WTC11 (cell line): ENCODE measurements at regions not wholly inside any gene's neighbourhood (a gene's known extent, or its start where the extent isn't known, plus 50 kb on each side); places are given as distances from the start of the nearest gene placed in this dataset.

ENCODE experiments used
- ATAC-seq: fragments of 200-7000 bp; cut with Tn5 transposase; 2 replicates; pipeline ENCODE4 v1.10.0; 2021; ENCODE audit warnings: mild to moderate bottlenecking, moderate library complexity
- CTCF ChIA-PET: fragments of 300-600 bp; sonication (Branson Sonifier 250); formaldehyde crosslinking; loops from one replicate; lab custom pipeline; 2021; ENCODE audit warnings: antibody characterized with exemption; lab: Charles Lee
- POLR2A ChIA-PET: fragments of 350-600 bp; sonication (Branson Sonifier 250); formaldehyde crosslinking; loops from one replicate; lab custom pipeline; 2021; ENCODE audit warnings: antibody characterized with exemption; lab: Charles Lee
- DNase-seq: peaks from one replicate; pipeline ENCODE4 v3.0.0; 2021; ENCODE audit warnings: low spot score
- H3K27ac Mint-ChIP-seq: 2 replicates; pipeline ENCODE4 v1.8.0; 2021; ENCODE audit warnings: mixed read lengths
- H3K27me3 Mint-ChIP-seq: 2 replicates; pipeline ENCODE4 v1.8.0; 2021; ENCODE audit warnings: low read depth, mild to moderate bottlenecking, moderate library complexity, mixed read lengths
- H3K36me3 Mint-ChIP-seq: 2 replicates; pipeline ENCODE4 v1.8.0; 2021; ENCODE audit warnings: mixed read lengths
- H3K4me1 Mint-ChIP-seq: 2 replicates; pipeline ENCODE4 v1.8.0; 2022; ENCODE audit warnings: mixed read lengths
- H3K4me3 Mint-ChIP-seq: 2 replicates; pipeline ENCODE4 v1.8.0; 2021; ENCODE audit warnings: mild to moderate bottlenecking, moderate library complexity, mixed read lengths
- H3K9me3 Mint-ChIP-seq: 2 replicates; pipeline ENCODE4 v1.8.0; 2021; ENCODE audit warnings: mixed read lengths
- AR ChIP-seq: fragments of 250-450 bp; sonication (Bioruptor Pico); IDR thresholded peaks from 2 replicates; pipeline ENCODE4 v1.9.0; 2021; ENCODE audit warnings: mild to moderate bottlenecking
- ATF2 ChIP-seq: sonication (generic); formaldehyde crosslinking; IDR thresholded peaks from 2 replicates; pipeline ENCODE4 v1.8.1; 2022; ENCODE audit warnings: low read depth, missing genetic modification reagents, borderline replicate concordance
- CBFB ChIP-seq: sonication (generic); formaldehyde crosslinking; IDR thresholded peaks from 2 replicates; pipeline ENCODE4 v1.8.1; 2022; ENCODE audit warnings: mild to moderate bottlenecking, low read depth, missing genetic modification reagents
- E2F4 ChIP-seq: sonication (generic); formaldehyde crosslinking; IDR thresholded peaks from 2 replicates; pipeline ENCODE4 v1.8.1; 2022; ENCODE audit warnings: low read depth, mild to moderate bottlenecking, moderate library complexity, missing genetic modification reagents, borderline replicate concordance
- FOXP1 ChIP-seq: sonication (generic); formaldehyde crosslinking; IDR thresholded peaks from 2 replicates; pipeline ENCODE4 v1.8.0; 2022; ENCODE audit warnings: missing genetic modification reagents, mild to moderate bottlenecking, moderate library complexity, borderline replicate concordance
- GRHL2 ChIP-seq: fragments of 250-450 bp; sonication (Bioruptor Pico); IDR thresholded peaks from 2 replicates; pipeline ENCODE4 v1.8.0; 2022; ENCODE audit warnings: mild to moderate bottlenecking, moderate library complexity; ENCODE audit not compliant: insufficient replicate concordance, severe bottlenecking
- HMGXB4 ChIP-seq: sonication (generic); formaldehyde crosslinking; IDR thresholded peaks from 2 replicates; pipeline ENCODE4 v1.8.1; 2023; ENCODE audit warnings: mild to moderate bottlenecking, moderate library complexity, missing genetic modification reagents
- IRF1 ChIP-seq: sonication (generic); formaldehyde crosslinking; IDR thresholded peaks from 2 replicates; pipeline ENCODE4 v1.8.0; 2023; ENCODE audit warnings: missing genetic modification reagents
- JAZF1 ChIP-seq: fragments of 250-450 bp; sonication (Bioruptor Pico); IDR thresholded peaks from 2 replicates; pipeline ENCODE4 v1.9.0; 2021; ENCODE audit warnings: moderate library complexity, mild to moderate bottlenecking, inconsistent platforms
- MLX ChIP-seq: sonication (generic); formaldehyde crosslinking; IDR thresholded peaks from 2 replicates; pipeline ENCODE4 v1.8.1; 2023; ENCODE audit warnings: mild to moderate bottlenecking, missing genetic modification reagents, moderate library complexity
- PREB ChIP-seq: sonication (generic); formaldehyde crosslinking; IDR thresholded peaks from 2 replicates; pipeline ENCODE4 v1.8.1; 2022; ENCODE audit warnings: mild to moderate bottlenecking, missing genetic modification reagents, moderate library complexity, borderline replicate concordance
- SMAD3 ChIP-seq: sonication (generic); formaldehyde crosslinking; IDR thresholded peaks from 2 replicates; pipeline ENCODE4 v1.8.0; 2022; ENCODE audit warnings: missing genetic modification reagents, mild to moderate bottlenecking, borderline replicate concordance
- STAT6 ChIP-seq: sonication (generic); formaldehyde crosslinking; conservative IDR thresholded peaks from 2 replicates; pipeline ENCODE4 v1.8.1; 2023; ENCODE audit warnings: mild to moderate bottlenecking, low read depth, missing genetic modification reagents, moderate library complexity
- TP53 ChIP-seq: sonication (generic); formaldehyde crosslinking; IDR thresholded peaks from 2 replicates; pipeline ENCODE4 v1.8.1; 2023; ENCODE audit warnings: mild to moderate bottlenecking, missing genetic modification reagents
- ZNF425 ChIP-seq: fragments of 250-450 bp; sonication (Bioruptor Pico); conservative IDR thresholded peaks from 2 replicates; pipeline ENCODE4 v1.9.0; 2021; ENCODE audit warnings: mild to moderate bottlenecking

- TF ChIP-seq AR (CRISPR knock-in tag): no peak
- no peak for TF ChIP-seq HMGXB4 (CRISPR knock-in tag)
- TF ChIP-seq GRHL2 (CRISPR knock-in tag): no peak
- no peak for TF ChIP-seq FOXP1 (CRISPR knock-in tag)
- no peak for TF ChIP-seq ZNF425 (CRISPR knock-in tag)
- TF ChIP-seq PREB (CRISPR knock-in tag): no peak
Measured at GRCh38 chr16:47806309-47806847, 345.2 kb downstream of the PHKB start (continued).

GRCh38 chr16:47787696-47788095 is 326.6 kb downstream of the PHKB start:
- Mint-ChIP-seq H3K27ac (no peak overlapping the region), H3K4me1 (no peaks in the 10 kb centered on the region), H3K9me3 (peaks cover 44% of the 10 kb centered on the region), H3K27me3 (no peaks in the 10 kb centered on the region; the same call in 1 of the 2 replicates), H3K4me3 (no peak overlapping the region), H3K36me3 (peaks cover 28% of the 10 kb centered on the region)
- peak; percentile 16 for DNase-seq
- no peak for ATAC-seq
- CTCF ChIA-PET: no interaction called here
- POLR2A ChIA-PET: no interaction called here
- TF ChIP-seq IRF1 (CRISPR knock-in tag): no peak
- no peak for TF ChIP-seq SMAD3 (CRISPR knock-in tag)
- no peak for TF ChIP-seq ATF2 (CRISPR knock-in tag)
- no peak for TF ChIP-seq STAT6 (CRISPR knock-in tag)
- TF ChIP-seq MLX (CRISPR knock-in tag): no peak
- TF ChIP-seq TP53: no peak
- no peak for TF ChIP-seq AR (CRISPR knock-in tag)
- TF ChIP-seq CBFB (CRISPR knock-in tag): no peak
- TF ChIP-seq E2F4 (CRISPR knock-in tag): no peak
- no peak for TF ChIP-seq JAZF1 (CRISPR knock-in tag)
